GM12878 (cell line): ENCODE measurements at regions not wholly inside any gene's neighbourhood (a gene's known extent, or its start where the extent isn't known, plus 50 kb on each side); places are given as distances from the start of the nearest gene placed in this dataset.

Experiments used
- ATAC-seq: fragments of 200-7000 bp; cut with Tn5 transposase; 3 replicates; pipeline ENCODE4 v1.9.1; 2020; ENCODE audit warnings: mild to moderate bottlenecking, moderate library complexity
- BruUV-seq: library from RNA; stranded (reverse); fragments of 400-500 nt; replicated peaks from 2 replicates; lab custom pipeline; 2021; lab: Mats Ljungman, UMichigan
- CTCF ChIA-PET: fragments of 300-600 bp; sonication (Branson Sonifier 250); formaldehyde crosslinking; extraction: SDS; loops from one replicate; lab custom pipeline; 2021; ENCODE audit warnings: inconsistent platforms; lab: Yijun Ruan, JAX
- POLR2A ChIA-PET: fragments of 350-600 bp; formaldehyde crosslinking; extraction: SDS; loops from one replicate; lab custom pipeline; 2021; ENCODE audit warnings: inconsistent platforms; lab: Charles Lee
- RAD21 ChIA-PET: fragments of 300-600 bp; sonication (Branson Sonifier 250); formaldehyde crosslinking; loops from one replicate; lab custom pipeline; 2023; ENCODE audit warnings: antibody characterized with exemption; ENCODE audit not compliant: unreplicated experiment; lab: Charles Lee
- SMC1A ChIA-PET: fragments of 300-600 bp; sonication (Branson Sonifier 250); formaldehyde crosslinking; loops from one replicate; lab custom pipeline; 2023; ENCODE audit not compliant: unreplicated experiment, uncharacterized antibody; lab: Charles Lee
- DNase-seq: peaks from one replicate; pipeline ENCODE4 v3.0.0-alpha.2; 2011; ENCODE audit warnings: low read depth, low spot score
- FAIRE-seq: peaks from 3 replicates; lab custom pipeline; 2011; peaks lifted over from hg19 to GRCh38; lab: Jason Lieb, UNC
- H2AFZ ChIP-seq: 2 replicates; pipeline ENCODE4 v1.6.0; 2011; ENCODE audit warnings: low read depth, low read length, control low read depth; ENCODE audit not compliant: control insufficient read depth
- H3K27ac ChIP-seq: 2 replicates; pipeline ENCODE4 v1.5.1; 2011; ENCODE audit warnings: control low read depth; ENCODE audit not compliant: control insufficient read depth, insufficient read depth
- H3K27me3 ChIP-seq, 2 experiments: replicated peaks in 1 of 2; 2 replicates each; pipeline versions ENCODE4 v1.6.0 to v1.6.1; 2011; ENCODE audit warnings: low read length in 1 of 2; ENCODE audit not compliant: control insufficient read depth in 2 of 2, insufficient read depth in 2 of 2
- H3K36me3 ChIP-seq, 2 experiments: 2 replicates each; pipeline ENCODE4 v1.5.1; 2011; ENCODE audit warnings: low read length in 1 of 2; ENCODE audit not compliant: control insufficient read depth in 2 of 2, insufficient read depth in 2 of 2
- H3K4me1 ChIP-seq: 2 replicates; pipeline ENCODE4 v1.6.1; 2011; ENCODE audit warnings: mild to moderate bottlenecking, low read length, moderate library complexity, mixed read lengths; ENCODE audit not compliant: control insufficient read depth, insufficient read depth
- H3K4me2 ChIP-seq: 2 replicates; pipeline ENCODE4 v1.6.0; 2011; ENCODE audit warnings: control low read depth; ENCODE audit not compliant: control insufficient read depth, insufficient read depth
- H3K4me3 ChIP-seq: fragments of 200-600 bp; sonication (generic); 2 replicates; pipeline ENCODE4 v1.5.1; 2016
- H3K79me2 ChIP-seq: 2 replicates; pipeline ENCODE4 v1.6.0; 2011; ENCODE audit warnings: low read length; ENCODE audit not compliant: control insufficient read depth, insufficient read depth
- H3K9ac ChIP-seq: 2 replicates; pipeline ENCODE4 v1.8.0; 2011; ENCODE audit warnings: low read length, control low read depth, mixed read lengths; ENCODE audit not compliant: control insufficient read depth, insufficient read depth
- H3K9me3 ChIP-seq: replicated peaks from 3 replicates; pipeline ENCODE4 v1.5.1; 2011; ENCODE audit warnings: mild to moderate bottlenecking, low read length; ENCODE audit not compliant: control insufficient read depth, insufficient read depth
- H4K20me1 ChIP-seq: 2 replicates; pipeline ENCODE4 v1.6.0; 2011; ENCODE audit not compliant: control insufficient read depth, insufficient read depth
- EP300 ChIP-seq, 2 experiments: fragments of 150-350 bp in 1 of 2; IDR thresholded peaks; 2 replicates each; pipeline ENCODE4 v1.6.1; 2011 to 2012; ENCODE audit warnings: low read depth in 2 of 2, low read length in 2 of 2, borderline replicate concordance in 1 of 2, improper control_type of control experiment in 1 of 2, inconsistent platforms in 1 of 2; ENCODE audit not compliant: control insufficient read depth in 1 of 2
- IRF5 ChIP-seq: fragments of 450-650 bp; IDR thresholded peaks from 2 replicates; pipeline ENCODE4 v1.6.1; 2017; ENCODE audit warnings: borderline replicate concordance
- JUNB ChIP-seq: IDR thresholded peaks from 2 replicates; pipeline ENCODE4 v1.6.1; 2016; ENCODE audit warnings: antibody characterized with exemption, mild to moderate bottlenecking
- POLR2AphosphoS2 ChIP-seq: IDR thresholded peaks from 2 replicates; pipeline ENCODE4 v1.6.1; 2011; ENCODE audit warnings: low read depth, mild to moderate bottlenecking, low read length, improper control_type of control experiment, moderate library complexity
- SIX5 ChIP-seq: IDR thresholded peaks from 2 replicates; pipeline ENCODE4 v1.6.1; 2011; ENCODE audit warnings: mild to moderate bottlenecking, low read depth, low read length, moderate library complexity; ENCODE audit not compliant: severe bottlenecking
- SMARCA5 ChIP-seq: fragments of 450-650 bp; IDR thresholded peaks from 2 replicates; pipeline ENCODE4 v1.6.1; 2017; ENCODE audit warnings: mild to moderate bottlenecking
- SP1 ChIP-seq: IDR thresholded peaks from one replicate; pipeline ENCODE4 v1.6.1; 2011; ENCODE audit warnings: low read depth, low read length
- TBL1XR1 ChIP-seq: IDR thresholded peaks from 2 replicates; pipeline ENCODE4 v1.6.1; 2012; ENCODE audit warnings: low read depth, low read length, improper control_type of control experiment
- USF2 ChIP-seq: IDR thresholded peaks from 2 replicates; pipeline ENCODE4 v1.6.1; 2011; ENCODE audit warnings: low read depth, low read length, improper control_type of control experiment, borderline replicate concordance
- ZBTB40 ChIP-seq: fragments of 450-650 bp; IDR thresholded peaks from 2 replicates; pipeline ENCODE4 v1.6.1; 2016; ENCODE audit warnings: mild to moderate bottlenecking, moderate library complexity, borderline replicate concordance
- WGBS: methylation state at CpG from one replicate; pipeline ENCODE4 v1.1.6; 2016; ENCODE audit warnings: low lambda C conversion rate; ENCODE audit not compliant: insufficient replicate concordance, insufficient coverage; ENCODE audit errors: missing lambda C conversion rate; 5-methylcytosine and 5-hydroxymethylcytosine counted together
- in situ Hi-C: fragments of 300-500 bp; cut with MboI; formaldehyde crosslinking; loops from 9 replicates; pipeline ENCODE4 v1.14.3; 2018; ENCODE audit warnings: mixed read lengths
- intact Hi-C: fragments of 100-400 bp; cut with micrococcal nuclease; formaldehyde crosslinking; loops from one replicate; pipeline ENCODE4 v1.14.2; 2022; ENCODE audit not compliant: unreplicated experiment

- TF ChIP-seq POLR2AphosphoS2 (no peak), SP1 (no peak)
Measured at GRCh38 chr16:75924397-75924796, 198.1 kb upstream of the CPHXL start (continued).

GRCh38 chr16:75927810-75928209 is 201.5 kb upstream of the CPHXL start:
- Histone ChIP-seq H3K4me3 (no peak overlapping the region), H3K27me3 (no peaks in the 10 kb centered on the region), H3K4me2 (no peak overlapping the region), H3K9me3 (no peaks in the 10 kb centered on the region)
- ChIA-PET SMC1A (no interaction called here), CTCF (no interaction called here), RAD21 (no interaction called here)
- BruUV-seq, result no TSS peak
- TF ChIP-seq SMARCA5 (no peak), IRF5 (no peak)
- TF ChIP-seq, all 136 proteins: peak for 0
- FAIRE-seq (no peak), DNase-seq (no peak), ATAC-seq (no peak)
- no peaks in the 10 kb centered on the region for H3K79me2 ChIP-seq
- H2AFZ ChIP-seq, result no peak overlapping the region
- in situ Hi-C loops (no loop called here), intact Hi-C loops (no loop called here)
- no peaks in the 10 kb centered on the region for H3K4me1 ChIP-seq
- 7% methylated on average over 4 of the region's 4 CpGs for WGBS
- no peaks in the 10 kb centered on the region for H3K36me3 ChIP-seq
- no peaks in the 10 kb centered on the region for H4K20me1 ChIP-seq
- POLR2A ChIA-PET, result no interaction called here
- no peak overlapping the region for H3K27ac ChIP-seq
- H3K9ac ChIP-seq, result no peak overlapping the region

- FAIRE-seq (no peak), DNase-seq (no peak), ATAC-seq (no peak)
- no peaks in the 10 kb centered on the region for H3K79me2 ChIP-seq
- no peak overlapping the region for H3K4me2 ChIP-seq
- H3K27me3 ChIP-seq, result no peaks in the 10 kb centered on the region
- RAD21 ChIA-PET, result no interaction called here
- POLR2A ChIA-PET, result no interaction called here
- no peaks in the 10 kb centered on the region for H3K36me3 ChIP-seq
- H2AFZ ChIP-seq, result no peak overlapping the region
- H3K9me3 ChIP-seq, result no peaks in the 10 kb centered on the region
- H3K9ac ChIP-seq, result no peak overlapping the region
- SMC1A ChIA-PET, result no interaction called here
- H3K4me1 ChIP-seq, result no peaks in the 10 kb centered on the region
- BruUV-seq, result no TSS peak
- no peaks in the 10 kb centered on the region for H4K20me1 ChIP-seq
- H3K4me3 ChIP-seq, result no peak overlapping the region
- 0% methylated on average over 1 of the region's 1 CpG for WGBS
- in situ Hi-C loops (no loop called here), intact Hi-C loops (no loop called here)
- CTCF ChIA-PET, result no interaction called here
- H3K27ac ChIP-seq, result no peak overlapping the region
- no peak for TF ChIP-seq USF2
- no peak for TF ChIP-seq SIX5
- no peak for TF ChIP-seq ZBTB40
- no peak for TF ChIP-seq JUNB
- TF ChIP-seq EP300 (IDR thresholded peaks at IDR 0.05; ENCODE audit: borderline replicate concordance in 1 of 2, control insufficient read depth in 1 of 2, low read depth in 2 of 2, low read length in 2 of 2), result no peak
- TF ChIP-seq TBL1XR1, result no peak
Measured at GRCh38 chr16:75928295-75928694, 202.0 kb upstream of the CPHXL start.
